RCC 7860 (cell line): ENCODE measurements at regions not wholly inside any gene's neighbourhood (a gene's known extent, or its start where the extent isn't known, plus 50 kb on each side); places are given as distances from the start of the nearest gene placed in this dataset.
"Not testable (repeated sequence)": the region's sequence is repeated elsewhere in the genome, so short reads cannot be mapped to it uniquely, and the experiment has no call there.

Source experiments
- DNase-seq: peaks from one replicate; pipeline ENCODE4 v3.0.0-alpha.2; 2015; ENCODE audit warnings: low spot score
- FAIRE-seq: peaks from 2 replicates; lab custom pipeline; 2012; peaks lifted over from hg19 to GRCh38; lab: Jason Lieb, UNC

DNA sequence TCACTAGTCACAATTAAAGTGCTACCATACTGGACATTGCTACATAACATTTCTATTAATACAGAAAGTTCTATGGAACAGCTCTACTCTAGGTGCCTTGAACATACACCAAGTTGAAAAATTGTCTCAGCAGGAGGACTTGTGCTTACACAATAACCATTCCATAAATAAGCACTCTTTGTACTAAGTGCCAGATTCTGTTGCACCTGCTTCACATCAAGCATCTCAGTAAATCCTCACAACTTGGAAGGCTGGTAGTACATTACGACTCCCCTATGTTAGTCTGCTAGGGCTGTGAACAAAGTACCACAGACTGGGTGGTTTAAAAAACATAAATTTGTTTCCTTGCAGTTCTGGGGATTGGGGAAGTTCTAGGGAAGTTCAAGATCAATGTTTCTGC is 296.9 kb upstream of the NCKAP5 start:
- no peak for DNase-seq
- no peak for FAIRE-seq

DNA sequence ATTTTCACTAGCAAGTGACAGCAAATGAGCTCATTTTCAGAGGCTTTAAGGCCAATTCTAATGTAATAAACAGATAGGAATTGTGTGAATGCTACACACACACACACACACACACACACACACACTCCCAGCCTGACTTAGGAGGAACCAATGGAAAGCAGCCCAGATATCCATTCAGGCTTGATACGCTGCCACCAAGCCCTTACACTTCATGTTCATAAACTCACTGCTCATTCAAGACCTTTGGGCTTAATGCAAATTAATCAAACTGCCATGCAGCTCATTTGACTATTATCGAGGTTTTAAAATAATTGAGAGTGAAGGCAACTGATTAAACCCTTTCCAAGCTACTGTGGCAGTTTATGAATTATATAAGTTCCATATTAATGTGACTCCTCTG is 298.9 kb upstream of the NCKAP5 start:
- DNase-seq (no peak), FAIRE-seq (no peak)

DNA sequence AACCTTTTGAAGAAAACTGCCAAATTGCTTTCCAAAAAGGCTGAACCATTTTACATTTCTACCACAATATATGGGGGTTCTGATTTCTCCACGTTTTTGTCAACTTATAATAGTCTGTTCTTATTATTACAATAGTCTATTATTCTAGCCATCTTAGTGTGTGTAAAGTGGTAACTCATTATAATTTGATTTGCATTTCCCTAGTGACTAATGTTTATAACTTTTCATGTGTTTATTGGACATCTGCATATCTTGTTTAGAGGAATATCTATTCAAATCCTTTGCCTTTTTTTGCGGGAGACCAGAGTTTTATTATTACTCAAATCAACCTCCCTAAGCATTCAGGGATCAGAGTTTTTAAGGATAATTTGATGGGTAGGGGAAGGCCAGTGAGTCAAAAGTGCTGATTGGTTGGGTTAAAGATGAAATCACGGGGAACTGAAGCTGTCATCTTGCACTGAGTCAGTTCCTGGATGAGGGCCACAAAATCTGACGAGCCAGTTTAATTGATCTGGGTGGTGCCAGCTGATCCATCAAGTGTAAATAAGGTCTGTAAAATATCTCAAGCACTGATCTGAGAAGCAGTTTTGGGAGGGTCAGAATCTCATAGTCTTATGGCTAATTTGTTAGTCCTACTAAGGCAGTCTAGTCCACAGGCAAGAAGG is 303.4 kb upstream of the NCKAP5 start:
- DNase-seq = no peak
- FAIRE-seq = no peak

DNA sequence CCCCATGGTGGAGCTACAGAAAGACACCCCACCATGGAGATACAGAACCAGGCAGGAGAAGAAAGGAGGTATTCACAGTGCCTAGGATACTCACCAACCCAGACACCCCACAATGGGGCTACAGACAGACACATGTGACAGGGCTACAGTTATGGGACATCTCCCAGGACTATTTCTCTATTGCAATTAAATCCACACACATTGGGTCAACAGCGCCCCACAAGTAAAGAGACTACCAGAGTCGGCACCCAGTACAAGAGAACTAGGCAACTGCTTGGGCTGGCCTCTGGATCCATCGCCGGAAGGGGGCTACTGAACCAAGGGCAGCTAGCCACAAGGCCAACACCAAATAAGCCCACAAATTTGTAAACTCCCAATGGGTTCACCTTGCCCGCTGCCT is 310.1 kb upstream of the NCKAP5 start:
- DNase-seq (no peak), FAIRE-seq (no peak)

DNA sequence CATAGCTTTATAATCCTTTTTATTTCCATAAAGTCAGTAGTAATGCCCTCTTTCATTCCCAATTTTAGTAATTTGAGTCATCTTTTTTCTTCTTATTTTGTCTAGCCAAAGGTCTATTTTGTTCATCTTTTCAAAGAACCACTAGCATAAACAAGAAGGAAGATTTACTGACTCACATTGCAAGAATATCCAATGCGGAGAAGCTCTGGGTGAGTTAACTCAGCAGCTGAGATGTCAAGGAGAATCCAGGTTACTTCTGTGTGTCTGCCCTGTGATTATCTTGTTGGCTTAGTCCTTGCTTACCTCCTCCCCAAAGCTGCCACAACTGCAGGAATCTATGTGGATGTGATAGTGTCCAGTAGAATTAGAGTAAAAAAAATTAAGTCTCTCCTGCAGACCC is 311.4 kb upstream of the NCKAP5 start:
- DNase-seq = no peak
- FAIRE-seq = no peak

DNA sequence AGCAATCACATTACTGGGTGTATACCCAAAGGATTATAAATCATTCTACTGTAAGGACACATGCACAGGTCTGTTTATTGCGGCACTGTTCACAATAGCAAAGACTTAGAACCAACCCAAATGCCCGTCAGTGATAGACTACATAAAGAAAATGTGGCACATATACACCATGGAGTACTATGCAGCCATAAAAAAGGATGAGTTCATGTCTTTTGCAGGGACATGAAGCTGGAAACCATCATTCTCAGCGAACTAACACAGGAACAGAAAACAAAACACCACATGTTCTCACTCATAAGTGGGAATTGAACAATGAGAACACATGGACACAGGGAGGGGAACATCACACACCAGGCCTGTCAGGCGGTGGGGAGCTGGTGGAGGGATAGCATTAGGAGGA is 313.9 kb upstream of the NCKAP5 start:
- not testable (repeated sequence) for FAIRE-seq

DNA sequence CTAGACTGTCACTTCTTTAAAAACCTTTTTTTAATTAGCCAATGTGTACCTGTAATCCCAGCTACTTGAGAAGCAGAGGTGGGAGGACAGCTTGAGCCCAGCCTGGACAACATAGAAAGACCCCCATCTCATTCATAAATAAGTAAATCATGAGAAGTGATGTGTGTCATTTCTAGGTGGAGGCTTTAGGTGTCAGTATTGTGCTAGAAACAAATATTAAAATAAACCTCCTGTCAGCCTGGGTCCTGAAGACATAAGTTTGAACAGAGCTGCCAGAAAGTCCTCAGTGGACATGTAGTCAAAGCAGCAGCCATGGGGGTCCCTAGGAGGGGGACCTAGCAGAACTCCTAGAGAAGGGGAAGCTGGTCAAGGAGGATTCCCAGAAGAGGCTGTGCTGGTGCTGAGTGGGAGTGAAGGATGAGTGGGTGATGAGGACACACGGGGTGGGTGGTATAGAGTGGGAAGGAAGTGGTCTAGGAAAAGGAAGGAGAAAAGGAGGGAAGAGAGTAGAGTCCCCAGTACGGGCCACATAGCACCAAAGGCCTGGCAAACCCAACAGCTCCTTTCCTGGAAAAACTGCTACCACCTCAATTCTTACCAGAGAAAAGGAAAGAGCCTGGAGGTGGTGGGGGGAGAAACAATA is 316.6 kb upstream of the NCKAP5 start:
- FAIRE-seq (no peak), DNase-seq (no peak)

More for the DNA sequence above, 313.9 kb upstream of the NCKAP5 start:
- DNase-seq = not testable (repeated sequence)

DNA sequence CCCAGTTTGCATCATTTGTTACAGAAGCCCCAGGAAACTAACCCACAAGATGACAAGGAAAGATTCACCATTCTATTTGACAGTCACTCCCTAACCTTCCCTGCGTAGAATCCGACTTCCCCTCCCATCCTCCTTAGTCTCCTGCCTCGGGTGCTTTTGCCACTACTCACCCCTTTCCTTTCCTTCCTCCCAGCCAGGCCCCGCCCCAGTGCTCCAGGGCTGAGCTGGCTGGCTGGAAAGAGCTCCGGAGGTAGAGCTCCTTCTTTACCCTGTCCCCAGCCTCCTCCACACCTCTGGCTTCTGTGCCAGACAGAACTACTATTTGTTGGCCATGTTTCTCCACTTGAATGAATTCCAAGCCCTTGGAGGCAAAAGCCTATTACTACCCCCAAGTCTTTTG is 317.6 kb upstream of the NCKAP5 start:
- no peak for DNase-seq

DNA sequence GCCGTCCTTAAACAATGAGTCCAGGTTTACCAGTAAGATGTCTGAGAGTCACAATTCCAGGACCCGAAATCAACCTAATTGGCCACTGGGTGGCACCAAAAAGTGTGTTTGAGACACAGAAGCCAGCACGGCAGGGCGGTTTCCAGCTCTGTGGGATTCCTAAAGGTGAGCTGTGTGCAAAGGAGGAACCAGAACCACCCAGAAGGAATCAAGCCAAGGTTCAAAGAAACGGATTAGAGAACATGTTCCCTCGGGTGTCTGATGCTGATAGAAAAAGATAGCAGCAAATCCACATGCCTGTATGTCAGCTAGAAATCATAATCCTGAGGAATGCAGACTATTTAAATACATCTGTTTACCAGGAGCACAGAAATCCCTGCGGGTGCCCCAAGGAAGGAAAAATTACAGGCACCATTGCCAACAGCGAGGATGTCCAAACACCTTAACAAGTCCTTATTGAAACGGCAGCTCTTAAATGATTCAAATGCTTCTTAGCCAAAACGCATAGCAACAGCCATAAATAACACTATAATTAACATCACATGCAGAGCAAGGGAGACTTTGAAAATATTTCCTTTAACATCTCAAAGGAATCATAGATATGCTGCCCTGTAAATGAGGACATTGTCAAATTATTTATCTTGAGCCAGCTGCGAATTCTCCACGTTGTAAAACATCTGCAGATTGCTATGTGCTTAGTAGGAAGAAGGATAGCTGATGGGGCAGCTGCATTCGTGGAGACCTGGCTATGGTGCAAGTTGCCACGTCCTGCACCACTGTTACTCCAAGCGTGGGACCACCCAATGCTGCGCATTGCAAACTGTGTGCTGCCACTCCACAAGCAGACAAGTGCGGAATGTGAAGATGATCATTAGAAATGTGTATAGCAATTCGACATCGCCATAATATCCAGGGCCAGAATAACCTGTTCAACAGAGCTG is 318.7 kb upstream of the NCKAP5 start:
- FAIRE-seq = peak; percentile 57

More for the DNA sequence above, 317.6 kb upstream of the NCKAP5 start:
- FAIRE-seq = no peak

DNA sequence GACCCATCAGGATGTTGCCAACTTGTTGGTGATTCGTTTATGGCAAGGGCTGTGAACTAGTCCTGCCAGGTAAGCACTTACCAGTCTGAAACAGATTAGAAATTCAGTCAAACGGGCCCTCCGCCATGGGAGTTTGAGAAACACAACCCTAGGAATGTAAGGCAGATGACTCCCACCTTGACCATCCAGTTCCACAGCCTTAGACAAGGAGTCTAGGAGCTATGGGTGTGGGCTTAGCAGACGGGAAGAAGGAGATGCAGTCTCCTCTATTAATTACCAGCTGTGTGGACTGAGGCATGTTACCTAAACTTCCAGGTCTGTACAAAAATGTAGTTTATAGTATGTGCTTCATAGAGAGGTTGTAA is 319.4 kb upstream of the NCKAP5 start:
- DNase-seq (no peak), FAIRE-seq (no peak)

More for the DNA sequence above, 318.7 kb upstream of the NCKAP5 start:
- DNase-seq = peak; percentile 35

DNA sequence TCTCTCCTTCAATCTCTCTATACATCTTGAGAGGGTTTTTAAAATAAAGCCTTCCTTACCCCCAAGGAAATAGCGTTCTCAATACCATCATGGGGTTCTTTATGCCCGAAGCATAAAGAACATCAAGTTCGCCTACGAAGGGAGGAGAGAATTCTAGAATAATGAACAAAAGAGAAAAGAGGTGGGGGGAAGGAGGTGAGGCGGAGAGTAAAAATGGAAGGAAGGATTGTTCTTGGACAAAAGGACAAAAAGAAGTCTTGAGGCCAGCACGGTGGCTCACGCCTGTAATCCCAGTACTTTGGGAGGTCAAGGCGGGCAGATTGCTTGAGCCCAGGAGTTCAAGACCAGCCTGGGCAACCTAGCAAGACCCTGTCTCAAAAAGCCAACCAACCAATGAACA is 319.8 kb upstream of the NCKAP5 start:
- DNase-seq (no peak), FAIRE-seq (no peak)

DNA sequence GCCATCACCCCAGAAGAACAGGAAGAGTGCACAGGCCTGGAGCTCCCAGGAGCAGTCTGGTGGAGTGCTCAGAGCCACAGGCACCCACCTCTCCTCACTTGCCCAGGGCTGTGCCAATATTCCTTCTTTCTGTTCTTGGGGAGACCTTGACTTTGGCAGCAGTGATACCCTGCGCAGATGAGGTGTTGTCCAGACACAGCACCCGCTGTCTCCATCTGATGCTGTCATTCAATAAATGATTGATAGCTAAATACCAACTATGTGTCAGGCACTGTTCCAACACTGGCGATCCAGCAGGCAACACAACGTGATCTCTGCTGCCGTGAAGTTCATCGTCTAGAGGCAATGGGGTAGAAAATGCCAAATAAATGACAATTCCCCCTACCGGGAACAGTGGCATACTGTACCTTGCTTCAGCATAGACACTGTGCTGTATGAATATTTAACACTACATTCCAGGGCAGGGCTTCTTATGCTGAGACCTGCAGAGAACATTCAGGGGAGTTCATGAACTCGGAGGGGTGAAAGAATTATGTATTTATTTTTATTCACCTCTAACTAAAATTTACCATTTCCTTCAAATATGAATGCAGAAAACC is 320.5 kb upstream of the NCKAP5 start:
- FAIRE-seq (no peak), DNase-seq (no peak)

DNA sequence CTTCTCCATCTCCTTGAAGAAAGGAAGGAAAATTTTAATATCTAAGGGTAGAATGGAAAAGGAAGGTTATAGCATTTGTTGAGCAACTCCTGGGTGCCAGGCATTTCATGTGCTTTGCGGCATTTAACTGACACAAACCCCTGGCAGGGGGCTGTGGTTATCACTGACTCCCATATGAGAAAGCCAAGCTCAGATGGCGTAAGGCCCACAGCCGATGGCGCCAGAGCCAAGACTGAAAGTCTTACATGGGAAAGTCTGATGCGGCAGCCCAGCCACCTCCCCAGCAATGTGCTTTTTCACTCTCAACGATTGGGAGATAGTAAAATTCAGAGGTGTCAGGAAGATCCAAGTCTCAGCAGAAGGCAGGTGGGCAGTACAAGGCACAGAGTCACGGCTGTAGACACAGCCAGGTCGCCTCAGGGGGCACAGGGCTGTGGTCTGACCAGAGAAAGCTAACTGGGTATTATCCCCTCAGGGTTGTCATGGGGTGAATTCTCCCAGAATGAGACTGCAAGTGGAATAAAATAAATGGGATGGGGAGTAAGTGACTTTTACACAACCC is 324.2 kb upstream of the NCKAP5 start:
- DNase-seq = no peak
- no peak for FAIRE-seq

DNA sequence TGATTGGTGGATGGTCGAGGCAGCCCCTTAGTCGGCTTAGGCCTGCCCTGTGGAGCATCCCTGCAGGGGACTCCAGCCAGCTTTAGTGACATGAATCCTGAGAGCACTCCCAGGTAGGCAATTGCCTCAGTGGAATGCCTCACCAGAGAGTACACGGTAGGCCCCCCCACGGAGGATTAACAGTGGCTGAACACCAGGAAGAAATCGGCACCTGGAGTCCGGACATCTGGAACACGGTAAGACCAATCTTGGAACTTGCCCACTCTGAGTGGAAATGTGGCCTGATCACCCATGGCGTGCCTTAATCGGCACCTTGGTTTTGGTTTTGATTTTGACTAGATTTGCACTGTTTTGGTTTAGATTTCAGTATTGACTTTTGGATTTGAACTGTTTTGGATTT is 326.2 kb upstream of the NCKAP5 start:
- no peak for FAIRE-seq
- no peak for DNase-seq

DNA sequence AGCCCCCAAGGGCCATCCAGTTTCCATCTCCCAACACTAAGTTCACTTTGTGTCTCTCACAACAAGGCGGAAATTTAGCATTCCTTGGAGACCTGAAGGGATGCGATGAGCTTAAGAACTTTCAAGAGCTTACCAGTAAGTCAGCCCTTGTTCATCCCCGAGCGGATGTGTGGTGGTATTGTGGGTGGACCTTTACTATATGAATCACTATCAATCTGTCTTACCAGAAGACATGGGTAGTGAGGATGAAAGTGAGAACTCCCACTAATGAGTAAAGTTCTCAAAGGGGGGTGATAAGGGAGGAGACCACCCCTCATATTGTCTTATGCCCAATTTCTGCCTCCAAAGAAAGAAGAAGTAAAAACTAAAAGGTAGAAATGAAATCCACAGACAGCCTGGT is 329.6 kb upstream of the NCKAP5 start:
- FAIRE-seq, DNase-seq: not testable (repeated sequence)

DNA sequence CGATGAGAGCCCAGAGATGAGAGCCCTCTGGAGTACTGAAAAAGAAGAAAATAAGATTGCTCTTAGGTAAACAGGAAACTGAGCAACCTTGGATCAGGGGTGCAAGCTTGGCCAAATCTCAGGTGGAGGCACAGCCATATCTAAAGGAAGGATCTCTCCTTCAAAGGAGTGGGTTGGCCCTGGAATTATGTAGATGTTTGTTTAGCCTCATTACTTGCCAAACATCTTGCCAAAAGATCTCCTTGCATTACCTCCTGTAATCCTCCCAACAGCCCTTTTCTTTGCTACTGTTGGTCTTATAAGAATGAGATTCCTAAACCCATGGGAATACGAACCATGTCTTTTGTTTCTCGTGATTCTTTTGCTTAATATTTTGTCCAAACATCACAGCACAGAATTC is 332.6 kb upstream of the NCKAP5 start:
- FAIRE-seq = no peak

DNA sequence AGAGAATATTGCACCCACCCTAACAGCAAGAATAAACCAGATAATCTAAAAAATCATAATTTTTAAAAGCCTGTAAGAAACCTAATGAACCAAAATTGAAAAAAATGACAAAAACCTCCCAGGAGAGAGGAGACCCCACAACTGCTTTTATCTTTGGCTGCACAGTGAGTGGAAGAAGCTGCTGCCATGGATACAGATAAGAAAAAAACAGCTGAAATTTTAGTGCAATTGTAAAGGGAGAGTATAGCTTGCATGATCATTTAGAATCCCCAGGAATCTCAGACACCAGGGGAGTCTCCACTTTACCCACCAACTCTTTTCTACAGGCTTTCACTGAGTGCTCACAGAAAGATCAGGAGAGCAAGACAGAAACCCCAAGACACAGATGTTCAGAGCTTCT is 338.1 kb upstream of the NCKAP5 start:
- no peak for DNase-seq
- no peak for FAIRE-seq

More for the DNA sequence above, 332.6 kb upstream of the NCKAP5 start:
- DNase-seq = no peak

DNA sequence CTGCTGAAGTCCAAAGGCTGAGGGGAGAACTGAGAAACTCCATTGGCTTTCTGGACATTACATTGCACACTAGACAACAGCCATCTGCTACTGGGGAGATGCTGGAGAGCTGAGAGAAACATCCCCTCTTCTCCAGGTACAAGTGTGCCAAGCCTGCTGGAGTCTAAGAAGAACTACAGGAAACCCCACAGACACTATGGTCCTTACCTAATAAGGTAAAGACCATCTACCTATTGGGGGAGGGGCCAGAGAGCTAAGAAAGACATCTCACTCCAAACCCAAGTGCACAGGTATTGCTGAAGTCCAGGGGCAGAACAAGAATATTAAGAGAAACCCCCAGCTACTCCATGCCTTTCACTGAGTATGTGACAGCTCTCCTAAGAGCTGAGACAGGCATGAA is 338.7 kb upstream of the NCKAP5 start:
- DNase-seq = no peak
- FAIRE-seq = no peak

DNA sequence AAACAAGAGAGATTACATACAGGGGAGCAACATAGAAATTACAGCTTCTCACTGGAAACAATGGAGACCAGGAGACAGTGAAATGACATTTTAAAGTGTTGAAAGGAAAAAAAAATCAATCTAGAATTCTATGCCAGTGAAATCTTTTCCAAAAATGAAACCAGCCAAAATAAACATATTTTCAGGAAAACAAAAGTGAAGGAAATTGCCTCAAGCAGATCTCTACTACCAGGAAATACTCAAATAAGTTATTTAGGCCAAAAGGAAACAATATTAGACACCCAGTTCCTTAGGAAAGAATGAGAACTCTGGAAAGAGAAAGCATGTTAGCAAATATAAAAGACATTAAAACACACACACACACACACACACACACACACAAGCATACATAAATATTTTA is 339.9 kb upstream of the NCKAP5 start:
- DNase-seq (no peak), FAIRE-seq (no peak)

DNA sequence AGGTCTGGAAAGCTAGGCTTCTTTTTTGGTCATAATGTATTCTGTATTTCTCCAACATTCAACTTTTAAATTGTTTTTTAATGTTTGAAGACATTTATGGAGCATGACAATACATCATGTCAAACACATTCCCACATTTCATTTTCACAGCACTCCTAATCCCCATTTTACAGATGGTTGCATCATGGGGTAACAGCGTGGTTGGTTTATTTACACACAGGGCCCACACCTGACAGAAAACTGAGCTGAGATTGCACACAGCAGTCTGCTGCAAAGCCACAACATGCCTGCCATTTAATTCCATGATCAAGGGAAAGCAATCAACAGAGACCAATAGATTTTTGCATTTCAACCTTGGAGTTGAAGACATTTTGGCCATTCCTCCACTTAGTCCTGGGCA is 335.7 kb upstream of the MGAT5 start:
- no peak for FAIRE-seq

DNA sequence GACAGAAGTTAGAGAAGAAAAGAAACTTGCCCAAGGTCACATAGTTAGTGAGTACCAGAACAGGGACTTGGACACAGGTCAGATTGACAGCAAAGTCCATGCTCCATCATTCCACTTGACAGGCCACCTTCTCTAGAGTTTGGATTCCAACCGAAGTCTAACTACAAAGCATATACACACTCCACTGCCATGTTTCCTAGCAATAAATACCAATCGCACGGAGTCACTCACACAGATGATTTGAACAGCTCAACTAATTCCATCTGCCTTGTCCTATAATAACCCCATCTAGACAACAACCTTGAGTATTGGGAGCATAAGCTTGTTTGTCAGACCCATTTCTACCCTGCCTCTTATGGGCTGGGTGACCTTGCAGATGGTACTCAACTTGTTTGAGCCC is 334.6 kb upstream of the MGAT5 start:
- FAIRE-seq (no peak), DNase-seq (no peak)

More for the DNA sequence above, 335.7 kb upstream of the MGAT5 start:
- DNase-seq = no peak
